ENCODE measurements at regions not wholly inside any gene's neighbourhood (a gene's known extent, or its start where the extent isn't known, plus 50 kb on each side); places are given as distances from the start of the nearest gene placed in this dataset.

DNA sequence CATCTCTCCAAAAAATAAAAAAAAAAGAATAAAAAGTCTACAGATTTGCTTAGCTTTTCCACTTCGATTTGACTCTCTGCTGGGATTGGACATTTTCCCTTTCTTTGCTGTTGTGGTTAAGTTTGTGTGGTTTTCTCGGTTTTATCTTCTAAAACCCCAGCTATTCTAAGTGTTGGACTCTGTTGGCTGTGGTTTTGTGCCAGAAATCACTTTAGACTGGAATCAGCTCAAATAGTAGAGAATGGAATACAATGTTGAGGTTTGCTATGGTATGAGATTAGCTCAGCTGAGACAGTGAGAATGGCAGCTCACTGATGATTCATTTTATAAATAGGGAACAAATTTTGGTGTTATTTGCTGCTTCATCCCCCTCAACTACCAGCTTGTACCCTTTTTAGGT, 116.0 kb downstream of the BUB3 start:
- TF ChIP-seq MYC (CRISPR knock-in tag; IDR thresholded peaks at IDR 0.05; ENCODE audit: borderline replicate concordance) (no peak), PLRG1 (conservative IDR thresholded peaks at IDR 0.05) (no peak), TERF1 (CRISPR knock-in tag; IDR thresholded peaks at IDR 0.05) (no peak), ZNF709 (CRISPR knock-in tag; IDR thresholded peaks at IDR 0.05) (no peak)
- TF ChIP-seq, protein P1, sequence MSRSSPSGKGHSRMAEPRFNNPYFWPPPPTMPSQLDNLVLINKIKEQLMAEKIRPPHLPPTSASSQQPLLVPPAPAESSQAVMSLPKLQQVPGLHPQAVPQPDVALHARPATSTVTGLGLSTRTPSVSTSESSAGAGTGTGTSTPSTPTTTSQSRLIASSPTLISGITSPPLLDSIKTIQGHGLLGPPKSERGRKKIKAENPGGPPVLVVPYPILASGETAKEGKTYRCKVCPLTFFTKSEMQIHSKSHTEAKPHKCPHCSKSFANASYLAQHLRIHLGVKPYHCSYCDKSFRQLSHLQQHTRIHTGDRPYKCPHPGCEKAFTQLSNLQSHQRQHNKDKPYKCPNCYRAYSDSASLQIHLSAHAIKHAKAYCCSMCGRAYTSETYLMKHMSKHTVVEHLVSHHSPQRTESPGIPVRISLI (CRISPR knock-in tag; IDR thresholded peaks at IDR 0.05; ENCODE audit: borderline replicate concordance), result no peak

Measured in HepG2 (cell line).